ENCODE measurements at regions not wholly inside any gene's neighbourhood (a gene's known extent, or its start where the extent isn't known, plus 50 kb on each side); places are given as distances from the start of the nearest gene placed in this dataset.
A peak's percentile ranks its signal among the peaks of the same experiment; 100 is the strongest.

DNA sequence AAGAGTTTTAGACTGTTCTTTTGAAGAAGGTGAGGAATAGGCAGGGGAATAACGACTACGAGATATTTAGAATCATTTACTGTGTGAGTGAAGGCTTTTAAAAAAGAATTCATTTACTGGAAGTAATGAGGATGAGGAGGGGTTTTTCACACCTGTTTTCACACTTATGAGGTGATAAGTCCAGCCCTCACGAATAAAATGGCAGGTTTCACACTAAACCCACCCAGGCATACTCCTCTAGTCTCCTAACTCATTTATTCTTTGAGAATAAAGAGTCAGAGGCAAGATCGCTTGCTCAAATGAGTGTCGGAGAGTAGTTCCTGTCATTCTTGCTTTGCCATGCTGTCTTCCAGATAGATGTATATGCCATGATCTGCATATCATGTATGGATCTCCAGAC is 79.0 kb upstream of the ZEB2 start:
- Mint-ChIP-seq H3K36me3 (ENCODE audit: unreplicated experiment) (no peaks in the 10 kb centered on the region), H3K27me3 (ENCODE audit: unreplicated experiment) (no peaks in the 10 kb centered on the region), H3K4me3 (ENCODE audit: unreplicated experiment) (no peak overlapping the region), H3K27ac (ENCODE audit: unreplicated experiment) (no peak overlapping the region), H3K9me3 (ENCODE audit: unreplicated experiment) (peaks cover 7% of the 10 kb centered on the region), H3K4me1 (ENCODE audit: unreplicated experiment) (peaks cover 14% of the 10 kb centered on the region)
- TF ChIP-seq, protein P1, sequence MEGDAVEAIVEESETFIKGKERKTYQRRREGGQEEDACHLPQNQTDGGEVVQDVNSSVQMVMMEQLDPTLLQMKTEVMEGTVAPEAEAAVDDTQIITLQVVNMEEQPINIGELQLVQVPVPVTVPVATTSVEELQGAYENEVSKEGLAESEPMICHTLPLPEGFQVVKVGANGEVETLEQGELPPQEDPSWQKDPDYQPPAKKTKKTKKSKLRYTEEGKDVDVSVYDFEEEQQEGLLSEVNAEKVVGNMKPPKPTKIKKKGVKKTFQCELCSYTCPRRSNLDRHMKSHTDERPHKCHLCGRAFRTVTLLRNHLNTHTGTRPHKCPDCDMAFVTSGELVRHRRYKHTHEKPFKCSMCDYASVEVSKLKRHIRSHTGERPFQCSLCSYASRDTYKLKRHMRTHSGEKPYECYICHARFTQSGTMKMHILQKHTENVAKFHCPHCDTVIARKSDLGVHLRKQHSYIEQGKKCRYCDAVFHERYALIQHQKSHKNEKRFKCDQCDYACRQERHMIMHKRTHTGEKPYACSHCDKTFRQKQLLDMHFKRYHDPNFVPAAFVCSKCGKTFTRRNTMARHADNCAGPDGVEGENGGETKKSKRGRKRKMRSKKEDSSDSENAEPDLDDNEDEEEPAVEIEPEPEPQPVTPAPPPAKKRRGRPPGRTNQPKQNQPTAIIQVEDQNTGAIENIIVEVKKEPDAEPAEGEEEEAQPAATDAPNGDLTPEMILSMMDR (IDR thresholded peaks at IDR 0.05): no peak
- no peak for DNase-seq (ENCODE audit: extremely low spot score, unreplicated experiment)

DNA sequence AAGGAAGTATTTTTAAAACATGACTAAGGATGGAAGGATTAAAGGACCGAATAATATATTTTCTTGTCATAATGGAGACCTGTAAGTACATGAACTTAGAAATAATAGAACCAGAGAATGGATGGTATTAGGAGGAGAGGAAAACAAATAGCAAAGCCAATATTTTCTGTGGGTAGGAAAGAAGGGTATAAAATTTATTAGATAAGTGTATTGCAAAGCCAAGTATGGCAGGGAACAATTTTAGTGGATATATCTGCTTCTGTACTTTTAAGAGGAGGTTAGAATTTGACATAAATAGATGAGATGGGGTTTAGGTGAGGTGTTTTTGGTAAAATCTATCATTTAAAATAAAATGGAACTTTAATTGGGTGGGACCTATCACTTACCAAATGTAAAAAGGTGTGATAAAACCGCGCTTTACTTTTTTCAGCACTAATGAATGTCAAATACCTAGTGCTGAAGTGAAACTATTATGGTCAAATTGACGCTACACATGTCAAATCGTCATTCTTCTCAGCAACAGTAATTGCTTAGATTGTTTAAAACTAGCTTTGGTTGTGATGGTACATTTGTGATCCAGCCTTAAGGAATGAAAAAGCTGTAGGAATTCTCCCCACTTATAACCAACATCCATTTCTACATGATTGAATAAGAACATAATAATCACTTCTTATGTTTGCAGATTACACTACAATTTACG is 78.1 kb upstream of the ZEB2 start:
- DNase-seq (ENCODE audit: extremely low spot score, unreplicated experiment): no peak
- no peak overlapping the region for H3K4me3 Mint-ChIP-seq (ENCODE audit: unreplicated experiment)
- H3K27ac Mint-ChIP-seq (ENCODE audit: unreplicated experiment): no peak overlapping the region
- H3K9me3 Mint-ChIP-seq (ENCODE audit: unreplicated experiment): peaks cover 7% of the 10 kb centered on the region
- TF ChIP-seq, protein P1 (IDR thresholded peaks at IDR 0.05): no peak
- H3K36me3 Mint-ChIP-seq (ENCODE audit: unreplicated experiment): no peaks in the 10 kb centered on the region
- H3K4me1 Mint-ChIP-seq (ENCODE audit: unreplicated experiment): peaks cover 14% of the 10 kb centered on the region
- H3K27me3 Mint-ChIP-seq (ENCODE audit: unreplicated experiment): no peaks in the 10 kb centered on the region

DNA sequence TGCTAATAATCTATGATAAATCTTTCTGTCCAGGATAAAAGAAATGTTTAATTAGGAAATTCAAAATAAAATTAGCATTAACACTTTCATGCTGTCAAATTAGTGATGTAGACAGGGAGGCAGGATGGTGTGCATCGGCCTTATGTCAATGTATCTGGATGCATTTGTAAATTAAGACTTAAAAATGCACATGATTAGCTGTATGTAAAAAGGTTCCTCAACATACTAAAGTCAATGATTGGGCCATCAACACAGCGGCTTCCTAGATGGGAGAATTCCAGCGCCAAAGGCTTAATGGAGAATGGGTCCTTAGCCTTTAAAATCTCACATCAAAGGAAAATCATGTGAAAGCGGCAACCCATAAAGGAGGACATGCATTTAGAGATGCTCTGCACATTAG is 77.5 kb upstream of the ZEB2 start:
- peaks cover 7% of the 10 kb centered on the region for H3K9me3 Mint-ChIP-seq (ENCODE audit: unreplicated experiment)
- no peaks in the 10 kb centered on the region for H3K27me3 Mint-ChIP-seq (ENCODE audit: unreplicated experiment)
- no peaks in the 10 kb centered on the region for H3K36me3 Mint-ChIP-seq (ENCODE audit: unreplicated experiment)
- no peak overlapping the region for H3K4me3 Mint-ChIP-seq (ENCODE audit: unreplicated experiment)
- no peak for DNase-seq (ENCODE audit: extremely low spot score, unreplicated experiment)
- no peak overlapping the region for H3K27ac Mint-ChIP-seq (ENCODE audit: unreplicated experiment)
- peaks cover 14% of the 10 kb centered on the region for H3K4me1 Mint-ChIP-seq (ENCODE audit: unreplicated experiment)
- TF ChIP-seq, protein P1 (IDR thresholded peaks at IDR 0.05): no peak

DNA sequence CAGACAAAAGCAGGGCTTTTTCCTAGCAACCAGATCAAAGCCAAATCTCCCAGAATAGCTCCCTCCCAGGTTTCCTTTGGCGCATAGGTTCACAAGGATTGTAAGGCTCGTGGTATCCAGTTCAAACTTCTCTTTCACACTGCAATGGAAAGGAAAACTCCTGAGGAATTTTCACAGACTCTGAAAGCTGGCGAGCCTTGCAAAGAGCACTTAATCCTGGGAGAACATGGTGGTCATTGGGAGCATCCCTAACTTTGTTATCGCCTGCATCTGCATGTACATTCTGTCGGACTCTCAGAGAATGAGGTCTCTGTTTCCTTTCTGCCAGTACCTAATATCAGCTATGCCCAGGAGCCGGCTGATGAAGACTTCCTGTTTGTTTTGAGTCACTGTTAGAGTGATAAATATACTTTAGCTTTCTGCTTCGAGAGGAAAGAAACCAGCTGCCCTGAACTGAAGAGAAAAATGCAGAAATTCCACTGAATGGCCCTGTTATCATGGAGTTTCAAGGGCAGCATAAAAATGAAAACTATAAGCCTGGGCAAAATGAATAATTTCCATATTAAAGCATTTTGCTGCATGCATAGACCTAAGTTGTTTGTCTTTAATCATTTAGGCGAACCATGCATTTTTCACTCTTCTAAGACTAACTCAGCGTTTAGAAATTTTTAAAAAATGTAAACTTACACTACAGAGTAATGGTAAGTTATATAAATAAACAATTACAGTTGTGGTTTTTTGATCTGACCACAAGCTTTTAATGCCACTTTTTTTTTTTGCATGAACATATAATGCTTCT is 76.4 kb upstream of the ZEB2 start:
- no peak for DNase-seq (ENCODE audit: extremely low spot score, unreplicated experiment)
- H3K27ac Mint-ChIP-seq (ENCODE audit: unreplicated experiment): peak overlapping the region; percentile 69
- peaks cover 14% of the 10 kb centered on the region for H3K4me1 Mint-ChIP-seq (ENCODE audit: unreplicated experiment)
- H3K36me3 Mint-ChIP-seq (ENCODE audit: unreplicated experiment): no peaks in the 10 kb centered on the region
- H3K4me3 Mint-ChIP-seq (ENCODE audit: unreplicated experiment): peak overlapping the region; percentile 36
- TF ChIP-seq, protein P1 (IDR thresholded peaks at IDR 0.05): no peak
- peaks cover 7% of the 10 kb centered on the region for H3K9me3 Mint-ChIP-seq (ENCODE audit: unreplicated experiment)
- no peaks in the 10 kb centered on the region for H3K27me3 Mint-ChIP-seq (ENCODE audit: unreplicated experiment)

DNA sequence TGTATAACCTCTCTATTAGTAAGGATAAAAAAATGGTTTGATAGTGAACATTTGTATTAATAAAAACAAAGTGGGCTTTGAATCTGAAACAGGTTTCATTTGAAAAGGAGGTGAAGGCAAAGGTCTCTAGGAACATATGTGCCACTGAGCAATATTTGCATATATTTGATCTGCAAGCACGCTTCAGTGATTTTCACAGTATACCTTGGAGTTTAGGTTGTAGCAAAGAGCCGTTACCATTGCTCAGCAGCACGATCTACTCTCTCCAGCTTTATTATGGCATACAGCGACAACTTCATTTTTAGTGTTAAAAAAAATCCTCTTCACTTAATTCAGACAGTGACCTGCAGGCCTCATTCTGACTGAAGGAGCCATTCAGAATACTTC is 75.8 kb upstream of the ZEB2 start:
- Mint-ChIP-seq H3K27ac (ENCODE audit: unreplicated experiment) (peak overlapping the region; percentile 69), H3K36me3 (ENCODE audit: unreplicated experiment) (no peaks in the 10 kb centered on the region), H3K9me3 (ENCODE audit: unreplicated experiment) (peaks cover 7% of the 10 kb centered on the region), H3K4me3 (ENCODE audit: unreplicated experiment) (no peak overlapping the region), H3K4me1 (ENCODE audit: unreplicated experiment) (peaks cover 14% of the 10 kb centered on the region), H3K27me3 (ENCODE audit: unreplicated experiment) (no peaks in the 10 kb centered on the region)
- DNase-seq (ENCODE audit: extremely low spot score, unreplicated experiment): no peak
- TF ChIP-seq, protein P1 (IDR thresholded peaks at IDR 0.05): no peak

All from osteocyte (in vitro differentiated cells).